ENCODE measurements at regions not wholly inside any gene's neighbourhood (a gene's known extent, or its start where the extent isn't known, plus 50 kb on each side); places are given as distances from the start of the nearest gene placed in this dataset.

GRCh38 chr1:65679773-65680172 is 112.9 kb upstream of the PDE4B start:
- BruUV-seq (replicated peaks) = no TSS peak
- no peak overlapping the region for H3K4me3 ChIP-seq (ENCODE audit: low read depth, low read length, poor library complexity, severe bottlenecking)
- DNase-seq (ENCODE audit: low spot score) = no peak
- no peak overlapping the region for H2AFZ ChIP-seq (ENCODE audit: low read length)
- H3K36me3 ChIP-seq (ENCODE audit: insufficient read depth, low read length) = no peaks in the 10 kb centered on the region
- no peaks in the 10 kb centered on the region for H3K4me1 ChIP-seq (ENCODE audit: insufficient read depth, low read length, poor library complexity, severe bottlenecking)
- no peaks in the 10 kb centered on the region for H3K79me2 ChIP-seq (ENCODE audit: insufficient read depth, low read depth, low read length)
- intact Hi-C loops (cut with micrococcal nuclease; ENCODE audit: unreplicated experiment) = no loop called here
- TF ChIP-seq EZH2phosphoT487 (IDR thresholded peaks at IDR 0.05; ENCODE audit: borderline replicate concordance, low read depth, low read length) (no peak), CTCF (conservative IDR thresholded peaks at IDR 0.05; ENCODE audit: low read length) (no peak)
- H4K20me1 ChIP-seq (ENCODE audit: insufficient read depth, low read length) = no peaks in the 10 kb centered on the region
- H3K27ac ChIP-seq (ENCODE audit: low read depth, low read length, poor library complexity, severe bottlenecking) = no peak overlapping the region
- no peak overlapping the region for H3K4me2 ChIP-seq (ENCODE audit: low read length)
- H3K9me2 ChIP-seq (ENCODE audit: insufficient read depth, low read length) = no peaks in the 10 kb centered on the region
- POLR2A ChIA-PET = no interaction called here
- CTCF ChIA-PET (ENCODE audit: unreplicated experiment) = no interaction called here
- H3K9me3 ChIP-seq (ENCODE audit: low read length) = no peaks in the 10 kb centered on the region

GRCh38 chr1:65681096-65681495 is 111.6 kb upstream of the PDE4B start:
- Histone ChIP-seq H3K27ac (ENCODE audit: low read depth, low read length, poor library complexity, severe bottlenecking) (no peak overlapping the region), H3K4me2 (ENCODE audit: low read length) (no peak overlapping the region), H3K9me2 (ENCODE audit: insufficient read depth, low read length) (no peaks in the 10 kb centered on the region), H3K4me1 (ENCODE audit: insufficient read depth, low read length, poor library complexity, severe bottlenecking) (no peaks in the 10 kb centered on the region), H3K4me3 (ENCODE audit: low read depth, low read length, poor library complexity, severe bottlenecking) (no peak overlapping the region), H3K9me3 (ENCODE audit: low read length) (no peaks in the 10 kb centered on the region), H4K20me1 (ENCODE audit: insufficient read depth, low read length) (no peaks in the 10 kb centered on the region), H3K79me2 (ENCODE audit: insufficient read depth, low read depth, low read length) (no peaks in the 10 kb centered on the region), H3K36me3 (ENCODE audit: insufficient read depth, low read length) (no peaks in the 10 kb centered on the region), H2AFZ (ENCODE audit: low read length) (no peak overlapping the region)
- CTCF ChIA-PET (ENCODE audit: unreplicated experiment) = no interaction called here
- TF ChIP-seq EZH2phosphoT487 (IDR thresholded peaks at IDR 0.05; ENCODE audit: borderline replicate concordance, low read depth, low read length) (no peak), CTCF (conservative IDR thresholded peaks at IDR 0.05; ENCODE audit: low read length) (no peak)
- POLR2A ChIA-PET = no interaction called here
- intact Hi-C loops (cut with micrococcal nuclease; ENCODE audit: unreplicated experiment) = no loop called here
- no peak for DNase-seq (ENCODE audit: low spot score)
- BruUV-seq (replicated peaks) = no TSS peak

- Histone ChIP-seq H3K79me2 (ENCODE audit: insufficient read depth, low read depth, low read length) (no peaks in the 10 kb centered on the region), H3K4me3 (ENCODE audit: low read depth, low read length, poor library complexity, severe bottlenecking) (no peak overlapping the region), H3K4me1 (ENCODE audit: insufficient read depth, low read length, poor library complexity, severe bottlenecking) (no peaks in the 10 kb centered on the region), H3K27ac (ENCODE audit: low read depth, low read length, poor library complexity, severe bottlenecking) (no peak overlapping the region), H4K20me1 (ENCODE audit: insufficient read depth, low read length) (no peaks in the 10 kb centered on the region), H3K36me3 (ENCODE audit: insufficient read depth, low read length) (no peaks in the 10 kb centered on the region), H3K4me2 (ENCODE audit: low read length) (no peak overlapping the region), H2AFZ (ENCODE audit: low read length) (no peak overlapping the region), H3K9me2 (ENCODE audit: insufficient read depth, low read length) (no peaks in the 10 kb centered on the region), H3K9me3 (ENCODE audit: low read length) (no peaks in the 10 kb centered on the region)
- peak; percentile 61 for DNase-seq (ENCODE audit: low spot score)
- POLR2A ChIA-PET = interaction anchor here (0.9 to 1.2 kb wide), 2 partner anchors 9 to 612 kb away, joined by 3 to 4 read pairs; no protein-coding TSS in a partner anchor
- peak; percentile 87 for TF ChIP-seq CTCF (conservative IDR thresholded peaks at IDR 0.05; ENCODE audit: low read length)
- no peak for TF ChIP-seq EZH2phosphoT487 (IDR thresholded peaks at IDR 0.05; ENCODE audit: borderline replicate concordance, low read depth, low read length)
- CTCF ChIA-PET (ENCODE audit: unreplicated experiment) = interaction anchor here (1.4 kb wide), 1 partner anchor 229 kb away, joined by 3 read pairs; no protein-coding TSS in a partner anchor
- intact Hi-C loops (cut with micrococcal nuclease; ENCODE audit: unreplicated experiment) = loop anchor here (1.0 to 5.0 kb wide), 4 partner anchors 256 to 1420 kb away; no protein-coding TSS in a partner anchor
- BruUV-seq (replicated peaks) = no TSS peak
Measured at GRCh38 chr1:65687428-65688214, 105.1 kb upstream of the PDE4B start.
